ENCODE measurements at regions not wholly inside any gene's neighbourhood (a gene's known extent, or its start where the extent isn't known, plus 50 kb on each side); places are given as distances from the start of the nearest gene placed in this dataset.

DNA sequence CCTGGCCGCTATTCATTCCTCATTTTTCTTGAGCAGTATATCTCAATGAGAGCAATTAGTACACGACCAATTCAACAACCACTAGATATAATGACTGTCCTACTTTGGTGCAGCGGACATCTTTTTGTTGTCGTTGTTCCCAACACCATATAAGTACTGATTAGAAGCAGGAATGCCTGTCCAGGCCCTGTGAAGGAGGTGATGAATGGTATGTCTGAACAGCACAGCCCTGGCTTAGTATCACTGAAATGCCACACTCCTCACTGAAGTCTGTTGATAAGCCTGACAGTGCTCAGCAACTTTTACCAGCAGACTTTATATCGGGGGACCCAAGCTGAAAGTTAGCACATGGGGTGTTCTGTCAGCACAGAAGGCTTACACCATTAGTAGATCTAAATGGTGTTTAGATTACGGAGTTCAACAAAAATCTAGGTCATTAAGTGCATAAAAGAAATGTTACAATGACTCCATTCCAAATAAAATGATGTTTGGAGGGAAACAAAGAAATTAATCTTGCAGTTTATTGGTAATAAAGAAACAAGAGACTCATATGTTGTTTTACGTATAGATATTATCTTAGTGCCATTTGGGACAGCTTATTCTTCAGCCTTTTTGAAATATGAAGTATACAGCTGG lies 228.3 kb upstream of the TTC29 start:
- TF ChIP-seq CTCF (IDR thresholded peaks at IDR 0.05; ENCODE audit: insufficient read depth, low read length, poor library complexity, severe bottlenecking) = no peak
- TF ChIP-seq EZH2phosphoT487 (conservative IDR thresholded peaks at IDR 0.05; ENCODE audit: low read length) = no peak

All from SU-DHL-6 (cell line).